Effector memory CD8-positive, alpha-beta T cell (primary cell): ENCODE measurements at regions not wholly inside any gene's neighbourhood (a gene's known extent, or its start where the extent isn't known, plus 50 kb on each side); places are given as distances from the start of the nearest gene placed in this dataset.
"Not testable (repeated sequence)": the region's sequence is repeated elsewhere in the genome, so short reads cannot be mapped to it uniquely, and the experiment has no call there.

Experiments
- ATAC-seq: fragments of 150-1000 bp; cut with Tn5 transposase; replicated peaks from 2 replicates; pipeline ENCODE4 v1.10.0; 2021; ENCODE audit warnings: mild to moderate bottlenecking, moderate library complexity
- DNase-seq, 3 experiments: peaks; one replicate each; pipeline ENCODE4 v3.0.0; 2021
- H3K27ac Mint-ChIP-seq, 2 donors: one replicate each; pipeline ENCODE4 v1.8.0; 2022; ENCODE audit warnings: mild to moderate bottlenecking in 2 of 2, mixed read lengths in 2 of 2, moderate library complexity in 2 of 2
- H3K27me3 Mint-ChIP-seq, 2 donors: one replicate each; pipeline ENCODE4 v1.8.0; 2022; ENCODE audit warnings: mixed read lengths in 2 of 2
- H3K36me3 Mint-ChIP-seq: one replicate; pipeline ENCODE4 v1.8.0; 2022; ENCODE audit warnings: mild to moderate bottlenecking, moderate library complexity, mixed read lengths; ENCODE audit not compliant: insufficient read depth
- H3K4me1 Mint-ChIP-seq, 2 donors: one replicate each; pipeline ENCODE4 v1.8.0; 2022; ENCODE audit warnings: low read depth in 2 of 2, mixed read lengths in 2 of 2
- H3K4me3 Mint-ChIP-seq, 2 donors: one replicate each; pipeline ENCODE4 v1.8.0; 2022; ENCODE audit warnings: mild to moderate bottlenecking in 2 of 2, mixed read lengths in 2 of 2, moderate library complexity in 2 of 2
- H3K9me3 Mint-ChIP-seq, 2 donors: one replicate each; pipeline ENCODE4 v1.8.0; 2022; ENCODE audit warnings: mixed read lengths in 2 of 2

DNA sequence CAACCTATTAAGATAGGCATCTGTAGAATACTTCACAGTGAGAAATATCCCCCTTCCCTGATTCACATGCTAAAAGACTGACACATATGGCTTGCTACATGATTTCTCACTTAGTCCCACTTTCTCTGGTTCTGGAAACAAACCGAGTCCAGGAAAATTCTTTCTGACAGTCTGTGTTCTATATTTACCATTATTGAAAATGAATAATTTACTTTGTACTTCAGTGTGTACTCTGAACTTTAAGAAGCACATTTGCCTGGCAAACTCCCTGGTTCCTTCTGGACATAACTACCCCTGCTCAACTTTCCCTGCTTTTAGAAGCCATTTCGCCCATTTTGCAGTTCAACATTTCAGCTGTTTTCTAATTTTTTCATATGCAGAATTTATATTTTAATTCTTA is 53.6 kb downstream of the APCS start:
- H3K9me3 Mint-ChIP-seq, result peaks cover 8% of the 10 kb centered on the region in 2 donors
- H3K27ac Mint-ChIP-seq, result no peak overlapping the region
- no peak overlapping the region for H3K4me3 Mint-ChIP-seq
- no peaks in the 10 kb centered on the region for H3K4me1 Mint-ChIP-seq
- no peak for DNase-seq
- H3K27me3 Mint-ChIP-seq, result peaks cover 45 to 53% of the 10 kb centered on the region in 2 donors
- no peak for ATAC-seq
- H3K36me3 Mint-ChIP-seq, result no peaks in the 10 kb centered on the region

GRCh38 chr1:159646687-159647086 is 59.1 kb downstream of the APCS start:
- ATAC-seq (no peak), DNase-seq (no peak)
- H3K4me1 Mint-ChIP-seq, result no peaks in the 10 kb centered on the region
- H3K4me3 Mint-ChIP-seq, result no peak overlapping the region
- H3K9me3 Mint-ChIP-seq, result peaks cover 8% of the 10 kb centered on the region in 2 donors
- H3K36me3 Mint-ChIP-seq, result no peaks in the 10 kb centered on the region
- H3K27ac Mint-ChIP-seq, result no peak overlapping the region
- peaks cover 56 to 62% of the 10 kb centered on the region in 2 donors for H3K27me3 Mint-ChIP-seq

DNA sequence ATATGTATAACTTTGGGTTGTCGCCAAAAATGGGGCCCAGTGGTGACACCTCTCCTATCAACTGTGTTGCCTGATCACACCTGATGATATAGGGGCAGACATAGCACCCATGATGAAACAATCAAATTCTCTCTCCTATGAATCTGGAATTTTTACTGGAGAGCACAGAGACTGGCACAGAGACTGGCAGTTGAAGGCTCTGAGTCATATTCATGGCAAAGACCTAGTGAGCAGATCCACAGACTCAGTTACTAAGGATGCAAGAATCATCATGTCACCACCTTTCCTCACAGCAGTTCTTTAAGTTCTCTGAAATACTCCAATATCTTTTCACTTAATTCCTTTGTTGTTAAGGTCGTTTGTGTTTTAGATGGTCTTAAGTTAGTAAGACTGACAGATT is 60.0 kb downstream of the APCS start:
- no peak overlapping the region for H3K4me3 Mint-ChIP-seq
- DNase-seq, result no peak

DNA sequence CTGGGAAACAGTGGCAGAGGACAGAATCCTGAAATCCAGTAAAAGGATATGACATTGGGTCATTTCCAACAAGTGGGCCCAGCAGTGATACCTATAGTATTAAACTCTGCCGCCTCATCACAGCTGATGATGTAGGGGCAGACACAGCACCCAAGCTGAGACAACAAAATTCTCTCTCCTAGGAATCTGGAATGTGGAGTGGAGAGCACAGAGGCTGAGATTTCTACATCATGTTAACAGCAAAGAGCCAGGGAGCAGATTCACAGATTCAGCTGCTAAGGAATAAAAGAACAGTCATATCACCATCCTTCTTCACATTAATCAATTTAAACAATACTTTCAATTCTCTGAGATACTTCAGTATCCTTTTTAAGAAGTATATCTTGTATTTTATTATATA is 61.9 kb downstream of the CRP start:
- Mint-ChIP-seq H3K4me1 (no peaks in the 10 kb centered on the region), H3K9me3 (no peaks in the 10 kb centered on the region), H3K36me3 (no peaks in the 10 kb centered on the region), H3K27me3 (peaks cover 18 to 27% of the 10 kb centered on the region in 2 donors), H3K4me3 (no peak overlapping the region), H3K27ac (no peak overlapping the region)
- ATAC-seq, result no peak
- DNase-seq, result no peak

More for the DNA sequence above, 60.0 kb downstream of the APCS start:
- H3K27ac Mint-ChIP-seq, result no peak overlapping the region
- H3K36me3 Mint-ChIP-seq, result no peaks in the 10 kb centered on the region
- H3K9me3 Mint-ChIP-seq, result peaks cover 6 to 8% of the 10 kb centered on the region in 2 donors
- no peak for ATAC-seq
- no peaks in the 10 kb centered on the region for H3K4me1 Mint-ChIP-seq
- peaks cover 47 to 58% of the 10 kb centered on the region in 2 donors for H3K27me3 Mint-ChIP-seq

GRCh38 chr1:159653201-159653600 is 61.2 kb downstream of the CRP start:
- peaks cover 16 to 24% of the 10 kb centered on the region in 2 donors for H3K27me3 Mint-ChIP-seq
- H3K36me3 Mint-ChIP-seq, result no peaks in the 10 kb centered on the region
- no peaks in the 10 kb centered on the region for H3K9me3 Mint-ChIP-seq
- H3K27ac Mint-ChIP-seq, result no peak overlapping the region
- H3K4me1 Mint-ChIP-seq, result no peaks in the 10 kb centered on the region
- H3K4me3 Mint-ChIP-seq, result no peak overlapping the region
- DNase-seq (no peak), ATAC-seq (no peak)

DNA sequence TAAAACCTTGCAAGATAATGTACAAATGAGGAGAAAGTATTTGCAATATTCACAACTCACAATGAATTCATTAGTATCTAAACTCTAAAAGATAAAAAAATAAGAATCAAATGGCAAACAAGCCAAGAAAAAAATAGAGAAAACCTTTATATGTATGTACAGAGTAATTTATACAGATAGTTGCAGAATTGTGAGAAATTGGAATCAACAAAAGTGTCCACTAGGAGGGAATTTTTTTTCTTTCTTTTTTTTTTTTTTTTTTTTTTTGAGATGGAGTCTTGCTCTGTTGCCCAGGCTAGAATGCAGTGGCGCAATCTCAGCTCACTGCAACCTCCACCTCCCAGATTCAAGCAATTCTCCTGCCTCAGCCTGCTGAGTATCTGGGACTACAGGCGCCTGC is 56.9 kb downstream of the CRP start:
- ATAC-seq, H3K4me3 Mint-ChIP-seq, H3K9me3 Mint-ChIP-seq, H3K27ac Mint-ChIP-seq, H3K4me1 Mint-ChIP-seq, DNase-seq, H3K36me3 Mint-ChIP-seq: not testable (repeated sequence)
- H3K27me3 Mint-ChIP-seq, result peaks cover 19 to 26% of the 10 kb centered on the region in 2 donors
